B cell (primary cell): ENCODE measurements at regions not wholly inside any gene's neighbourhood (a gene's known extent, or its start where the extent isn't known, plus 50 kb on each side); places are given as distances from the start of the nearest gene placed in this dataset.

Source experiments
- ATAC-seq: fragments of 200-7000 bp; cut with Tn5 transposase; one replicate; pipeline ENCODE4 v1.10.0; 2021; ENCODE audit warnings: low read depth, mild to moderate bottlenecking, moderate number of reproducible peaks, moderate library complexity
- CTCF ChIA-PET: fragments of 350-600 bp; sonication (Branson Sonifier 250); formaldehyde crosslinking; loops from one replicate; lab custom pipeline; 2021; ENCODE audit warnings: antibody characterized with exemption, inconsistent platforms; lab: Charles Lee
- POLR2A ChIA-PET: fragments of 350-600 bp; sonication (Branson Sonifier 250); formaldehyde crosslinking; loops from one replicate; lab custom pipeline; 2021; ENCODE audit warnings: antibody characterized with exemption; lab: Charles Lee
- DNase-seq: peaks from one replicate; pipeline ENCODE4 v3.0.0; 2013
- H2AFZ ChIP-seq: 2 replicates; pipeline ENCODE4 v1.6.1; 2012; ENCODE audit warnings: mild to moderate bottlenecking, low read depth, low read length; ENCODE audit not compliant: insufficient read depth, poor library complexity, severe bottlenecking
- H3K27ac ChIP-seq, 2 donors: 1 replicate in 1 of 2; 2 replicates in 1 of 2; pipeline ENCODE4 v1.5.1; 2012 to 2013; ENCODE audit warnings: low read length in 2 of 2, mild to moderate bottlenecking in 2 of 2, moderate library complexity in 1 of 2
- H3K27me3 ChIP-seq, 4 experiments: fragments of 200-600 bp in 1 of 4; sonication (generic) in 1 of 4; replicated peaks in 1 of 4; 1 replicate in 2 of 4; 2 replicates in 2 of 4; pipeline versions ENCODE4 v1.6.1 to v1.7.0; 2013 to 2016; ENCODE audit warnings: low read length in 3 of 4, mild to moderate bottlenecking in 2 of 4, mixed read lengths in 1 of 4, moderate library complexity in 1 of 4; ENCODE audit not compliant: insufficient read depth in 4 of 4, control insufficient read depth in 3 of 4; ENCODE audit errors: control extremely low read depth in 1 of 4
- H3K36me3 ChIP-seq, 2 experiments: replicated peaks in 1 of 2; 1 replicate in 1 of 2; 2 replicates in 1 of 2; pipeline versions ENCODE4 v1.6.1 to v1.7.1; 2013; ENCODE audit warnings: low read length in 1 of 2; ENCODE audit not compliant: insufficient read depth in 2 of 2, control insufficient read depth in 1 of 2; ENCODE audit errors: control extremely low read depth in 1 of 2, extremely low read depth in 1 of 2
- H3K4me1 ChIP-seq, 2 donors: fragments of 200-600 bp in 1 of 2; sonication (generic) in 1 of 2; 1 replicate in 1 of 2; 2 replicates in 1 of 2; pipeline versions ENCODE4 v1.5.1 to v1.6.1; 2013 to 2017; ENCODE audit warnings: low read length in 2 of 2; ENCODE audit not compliant: control insufficient read depth in 2 of 2, insufficient read depth in 2 of 2
- H3K4me2 ChIP-seq: replicated peaks from 2 replicates; pipeline ENCODE3; 2012; ENCODE audit warnings: mild to moderate bottlenecking, low read depth, low read length; ENCODE audit not compliant: poor library complexity, severe bottlenecking
- H3K4me3 ChIP-seq, 5 experiments: fragments of 200-600 bp in 1 of 5; sonication (generic) in 1 of 5; 1 replicate in 3 of 5; 2 replicates in 2 of 5; pipeline versions ENCODE4 v1.5.1 to v1.7.0; 2011 to 2016; ENCODE audit warnings: low read length in 4 of 5, mild to moderate bottlenecking in 4 of 5, low read depth in 2 of 5, control low read depth in 1 of 5, moderate library complexity in 1 of 5; ENCODE audit not compliant: insufficient read depth in 1 of 5; ENCODE audit errors: control extremely low read depth in 1 of 5, extremely low read depth in 1 of 5
- H3K79me2 ChIP-seq: fragments of 200-600 bp; sonication (generic); one replicate; pipeline ENCODE4 v1.6.0; 2016; ENCODE audit warnings: low read length; ENCODE audit not compliant: control insufficient read depth, insufficient read depth
- H3K9ac ChIP-seq: fragments of 200-600 bp; sonication (generic); 2 replicates; pipeline ENCODE4 v1.6.1; 2017; ENCODE audit warnings: mild to moderate bottlenecking, low read length, moderate library complexity
- H3K9me3 ChIP-seq, 3 donors: one replicate each; pipeline versions ENCODE4 v1.6.1 to v1.7.1; 2013; ENCODE audit warnings: low read length in 2 of 3; ENCODE audit not compliant: control insufficient read depth in 2 of 3, insufficient read depth in 1 of 3; ENCODE audit errors: control extremely low read depth in 1 of 3
- H4K20me1 ChIP-seq: 2 replicates; pipeline ENCODE4 v1.6.0; 2012; ENCODE audit warnings: mild to moderate bottlenecking, low read length; ENCODE audit not compliant: insufficient read depth, control insufficient read depth, poor library complexity, severe bottlenecking
- H3K27ac Mint-ChIP-seq: one replicate; pipeline ENCODE4 v1.8.0; 2021; ENCODE audit warnings: mixed read lengths
- H3K27me3 Mint-ChIP-seq: one replicate; pipeline ENCODE4 v1.8.0; 2021; ENCODE audit warnings: mixed read lengths
- H3K4me1 Mint-ChIP-seq: one replicate; pipeline ENCODE4 v1.8.0; 2021; ENCODE audit warnings: mixed read lengths
- H3K4me3 Mint-ChIP-seq: one replicate; pipeline ENCODE4 v1.8.0; 2021; ENCODE audit warnings: mixed read lengths
- H3K9me3 Mint-ChIP-seq: one replicate; pipeline ENCODE4 v1.8.0; 2022; ENCODE audit warnings: mixed read lengths; ENCODE audit not compliant: insufficient read depth
- EZH2 ChIP-seq: IDR thresholded peaks from 2 replicates; pipeline ENCODE4 v1.6.1; 2012; ENCODE audit warnings: borderline replicate concordance, low read depth, mild to moderate bottlenecking, moderate library complexity, low read length; ENCODE audit not compliant: insufficient read depth, poor library complexity, severe bottlenecking
- WGBS: methylation state at CpG from one replicate; pipeline ENCODE4 v1.1.5; 2013; ENCODE audit warnings: missing lambda C conversion rate; ENCODE audit not compliant: insufficient coverage; 5-methylcytosine and 5-hydroxymethylcytosine counted together
- intact Hi-C: fragments of 100-400 bp; cut with micrococcal nuclease; formaldehyde crosslinking; loops from one replicate; pipeline ENCODE4 v1.10.0; 2022
- TF ChIP-seq, protein P1 (sequence below): fragments of 200-600 bp; IDR thresholded peaks from one replicate; pipeline ENCODE4 v1.8.0; 2022; ENCODE audit warnings: antibody characterized with exemption, mild to moderate bottlenecking

DNA sequence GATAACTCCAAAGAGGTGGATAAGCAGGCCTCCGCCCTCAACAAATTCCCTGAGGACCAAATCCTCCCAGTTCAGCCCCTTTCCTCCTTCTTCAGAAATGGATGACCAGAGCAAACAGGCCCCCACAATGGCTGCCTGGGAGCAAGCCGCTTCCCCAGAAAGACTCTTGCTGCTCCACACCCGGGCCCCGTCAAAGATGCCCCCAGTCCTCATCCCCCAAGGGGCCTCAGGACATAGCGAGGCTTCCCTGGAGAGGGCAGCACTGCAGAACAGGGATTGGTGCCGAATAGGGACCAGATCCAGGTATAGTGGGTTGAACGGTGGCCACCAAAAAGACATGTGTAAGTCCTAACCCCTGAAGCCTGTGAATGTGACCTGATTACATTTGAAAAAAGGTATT is 502.3 kb downstream of the SHQ1 start:
- H3K4me3 Mint-ChIP-seq: no peak overlapping the region

DNA sequence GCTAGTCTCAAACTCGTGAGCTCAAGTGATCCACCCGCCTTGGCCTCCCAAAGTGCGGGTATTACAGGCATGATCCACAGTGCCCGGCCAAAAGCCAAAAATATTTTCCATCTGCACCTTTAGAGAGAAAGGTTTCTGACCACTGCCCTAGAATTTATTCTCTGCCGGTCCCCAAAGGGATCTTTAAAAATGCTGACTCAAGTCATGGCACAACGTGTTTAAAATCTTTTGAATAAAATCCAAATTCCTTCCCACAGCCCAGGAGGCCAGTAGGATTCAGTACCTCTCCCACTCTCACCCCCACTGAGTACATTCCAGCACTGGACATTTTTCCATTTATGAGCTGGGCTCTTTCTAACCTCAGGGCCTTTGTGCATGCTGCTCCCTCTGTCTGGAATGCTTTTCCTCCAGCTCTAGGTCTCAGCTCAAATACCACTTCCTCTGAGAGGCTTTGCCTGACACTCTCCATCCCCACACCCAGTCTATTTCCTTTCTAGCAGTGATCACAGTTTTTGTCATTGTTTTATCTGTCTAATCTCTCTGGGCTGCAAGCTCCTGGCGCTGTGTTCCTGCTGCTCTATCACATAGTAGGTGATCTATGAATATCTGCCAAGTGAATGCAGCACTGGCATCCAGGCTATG is 502.9 kb downstream of the SHQ1 start:
- Mint-ChIP-seq H3K4me1 (peaks cover 32% of the 10 kb centered on the region), H3K27me3 (peaks cover 14% of the 10 kb centered on the region), H3K4me3 (no peak overlapping the region), H3K9me3 (no peaks in the 10 kb centered on the region), H3K27ac (no peak overlapping the region)
- Histone ChIP-seq H3K9ac (no peak overlapping the region), H3K4me1 (peaks cover 25 to 29% of the 10 kb centered on the region in 2 donors), H3K36me3 (no peaks in the 10 kb centered on the region), H3K4me3 (no peak overlapping the region), H2AFZ (no peak overlapping the region), H3K27me3 (peaks cover 0 to 17% (median 7%) of the 10 kb centered on the region in 4 experiments), H3K9me3 (peaks cover 0 to 6% (median 0%) of the 10 kb centered on the region in 3 donors), H4K20me1 (no peaks in the 10 kb centered on the region), H3K4me2 (no peak overlapping the region), H3K79me2 (no peaks in the 10 kb centered on the region), H3K27ac (no peak overlapping the region)
- 80% methylated on average over 7 of the region's 7 CpGs for WGBS
- no peak for DNase-seq
- TF ChIP-seq EZH2: no peak
- TF ChIP-seq, protein P1, sequence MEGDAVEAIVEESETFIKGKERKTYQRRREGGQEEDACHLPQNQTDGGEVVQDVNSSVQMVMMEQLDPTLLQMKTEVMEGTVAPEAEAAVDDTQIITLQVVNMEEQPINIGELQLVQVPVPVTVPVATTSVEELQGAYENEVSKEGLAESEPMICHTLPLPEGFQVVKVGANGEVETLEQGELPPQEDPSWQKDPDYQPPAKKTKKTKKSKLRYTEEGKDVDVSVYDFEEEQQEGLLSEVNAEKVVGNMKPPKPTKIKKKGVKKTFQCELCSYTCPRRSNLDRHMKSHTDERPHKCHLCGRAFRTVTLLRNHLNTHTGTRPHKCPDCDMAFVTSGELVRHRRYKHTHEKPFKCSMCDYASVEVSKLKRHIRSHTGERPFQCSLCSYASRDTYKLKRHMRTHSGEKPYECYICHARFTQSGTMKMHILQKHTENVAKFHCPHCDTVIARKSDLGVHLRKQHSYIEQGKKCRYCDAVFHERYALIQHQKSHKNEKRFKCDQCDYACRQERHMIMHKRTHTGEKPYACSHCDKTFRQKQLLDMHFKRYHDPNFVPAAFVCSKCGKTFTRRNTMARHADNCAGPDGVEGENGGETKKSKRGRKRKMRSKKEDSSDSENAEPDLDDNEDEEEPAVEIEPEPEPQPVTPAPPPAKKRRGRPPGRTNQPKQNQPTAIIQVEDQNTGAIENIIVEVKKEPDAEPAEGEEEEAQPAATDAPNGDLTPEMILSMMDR: no peak
- ATAC-seq: no peak
- ChIA-PET POLR2A (no interaction called here), CTCF (no interaction called here)
- intact Hi-C loops: no loop called here

More for the DNA sequence above, 502.3 kb downstream of the SHQ1 start:
- Histone ChIP-seq H4K20me1 (no peaks in the 10 kb centered on the region), H3K79me2 (no peaks in the 10 kb centered on the region), H3K27ac (no peak overlapping the region), H3K4me1 (peaks cover 25 to 29% of the 10 kb centered on the region in 2 donors), H3K36me3 (no peaks in the 10 kb centered on the region), H3K27me3 (peaks cover 0 to 22% (median 7%) of the 10 kb centered on the region in 4 experiments), H3K9ac (no peak overlapping the region), H3K4me2 (peak overlapping the region; percentile 7), H3K4me3 (no peak overlapping the region), H3K9me3 (peaks cover 0 to 6% (median 0%) of the 10 kb centered on the region in 3 donors), H2AFZ (no peak overlapping the region)
- WGBS: 77% methylated on average over 7 of the region's 7 CpGs
- TF ChIP-seq, protein P1: no peak
- TF ChIP-seq EZH2: no peak
- no peak for DNase-seq
- Mint-ChIP-seq H3K27ac (no peak overlapping the region), H3K9me3 (no peaks in the 10 kb centered on the region), H3K27me3 (peaks cover 14% of the 10 kb centered on the region), H3K4me1 (peaks cover 32% of the 10 kb centered on the region)
- ChIA-PET POLR2A (no interaction called here), CTCF (no interaction called here)
- ATAC-seq: no peak
- intact Hi-C loops: no loop called here
